ENCODE measurements at regions not wholly inside any gene's neighbourhood (a gene's known extent, or its start where the extent isn't known, plus 50 kb on each side); places are given as distances from the start of the nearest gene placed in this dataset.
"Not testable (repeated sequence)": the region's sequence is repeated elsewhere in the genome, so short reads cannot be mapped to it uniquely, and the experiment has no call there.

DNA sequence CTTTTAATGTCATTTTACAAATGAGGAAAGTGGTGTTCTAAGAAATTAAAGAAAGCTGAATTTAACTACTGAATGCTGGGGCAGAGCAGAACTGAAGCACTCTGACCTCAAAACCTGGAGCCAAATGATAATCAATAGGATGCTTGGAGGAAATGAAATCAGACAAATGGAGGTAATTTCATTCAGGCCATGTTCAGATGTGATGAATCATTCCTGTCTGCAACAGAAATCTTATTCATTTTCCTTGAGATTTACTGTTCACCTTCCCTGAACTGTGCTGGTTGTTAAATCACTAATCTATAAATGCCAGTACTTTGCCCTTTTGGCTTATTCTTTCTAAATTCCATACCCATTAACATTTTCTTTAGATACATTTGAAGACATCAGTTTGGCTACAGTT lies 85.6 kb upstream of the SNX7 start:
- DNase-seq (ENCODE audit: low spot score): no peak

DNA sequence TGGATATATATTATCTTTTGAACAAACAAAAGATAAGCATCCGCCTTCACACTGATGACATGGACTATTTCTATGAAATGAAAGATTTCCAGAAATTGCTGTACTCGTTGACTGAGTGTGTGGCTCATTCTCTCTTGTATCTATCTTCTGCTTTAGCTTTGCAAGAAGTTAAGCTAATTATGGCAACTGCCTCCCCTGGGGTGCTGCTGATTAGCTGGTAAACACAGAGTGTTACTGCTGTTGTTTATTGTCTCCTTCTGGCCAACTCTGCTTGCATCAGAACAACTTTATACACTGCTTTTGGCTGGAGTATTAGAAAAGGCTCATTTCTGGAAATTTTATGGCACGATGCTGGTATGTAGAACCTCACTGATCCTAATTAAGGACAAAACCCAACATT lies 95.6 kb upstream of the SNX7 start:
- DNase-seq (ENCODE audit: low spot score): no peak

- no peak for DNase-seq (ENCODE audit: low spot score)
These were observed 102.2 kb upstream of the SNX7 start for GRCh38 chr1:98559291-98559690.

DNA sequence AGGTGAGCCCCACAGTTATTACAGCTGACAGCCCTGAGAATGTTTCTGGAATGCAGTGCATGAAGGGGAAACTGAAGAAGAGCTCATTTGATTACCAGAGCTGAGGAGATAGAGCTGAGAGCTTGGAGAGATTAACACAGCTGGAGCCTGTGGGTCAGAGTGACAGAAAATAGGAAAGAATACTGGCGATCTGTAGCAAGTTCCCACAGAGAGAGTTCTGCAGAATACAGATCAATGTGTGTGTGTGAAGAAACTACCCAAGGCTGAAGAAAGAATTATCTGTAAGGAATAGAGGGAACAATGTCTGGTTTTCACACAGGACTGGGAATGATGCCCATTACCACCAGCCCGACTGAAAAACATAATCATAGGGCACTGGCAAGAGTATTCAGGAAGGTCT lies 103.6 kb upstream of the SNX7 start:
- peak; percentile 1 for DNase-seq (ENCODE audit: low spot score)

DNA sequence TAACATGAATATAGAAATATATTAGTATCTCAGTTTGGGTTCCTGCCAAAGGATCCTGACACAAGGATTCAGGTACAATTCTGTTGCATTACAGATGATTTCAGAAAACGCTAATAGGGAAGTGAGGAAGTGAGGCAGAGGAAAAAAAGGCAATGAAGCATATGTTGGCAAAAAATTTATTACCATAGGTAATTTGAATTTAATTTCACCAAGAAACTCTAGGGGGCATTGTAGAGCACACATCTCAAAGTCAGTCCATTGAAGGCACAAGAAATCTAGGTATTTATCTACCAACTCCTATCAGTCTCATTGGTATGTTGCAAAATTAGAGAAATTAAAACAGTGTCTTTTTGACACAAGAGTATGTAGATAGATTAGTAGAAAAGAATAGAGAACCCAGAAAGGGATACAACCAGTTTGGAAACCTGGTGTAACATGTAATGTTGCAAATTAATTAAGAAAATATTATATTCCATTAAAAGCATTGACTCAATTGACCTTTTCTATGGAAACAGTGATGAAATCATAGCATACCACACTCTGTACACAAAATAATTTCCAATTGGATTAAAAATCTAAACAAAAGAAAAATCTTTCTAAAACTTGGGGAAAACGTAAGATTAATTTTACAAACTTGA lies 104.9 kb upstream of the SNX7 start:
- no peak for DNase-seq (ENCODE audit: low spot score)

DNA sequence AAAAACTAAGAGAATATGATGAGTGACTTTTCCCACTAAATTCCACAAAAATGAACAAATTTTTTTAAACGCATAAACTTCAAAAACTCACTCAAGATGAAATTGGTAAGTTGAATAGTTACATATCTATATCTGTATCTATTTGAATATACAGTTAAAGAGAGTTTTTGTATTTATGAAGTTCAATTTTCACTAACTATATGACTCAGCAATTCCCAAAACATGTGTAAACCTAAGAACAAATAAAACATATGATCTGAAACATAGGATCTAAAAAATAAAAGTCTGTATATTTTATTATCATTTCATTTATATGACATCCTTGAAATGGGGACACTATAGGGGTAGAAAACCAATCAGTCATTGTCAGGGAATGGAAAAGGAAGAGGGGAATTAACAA lies 105.7 kb upstream of the SNX7 start:
- DNase-seq (ENCODE audit: low spot score): no peak

DNA sequence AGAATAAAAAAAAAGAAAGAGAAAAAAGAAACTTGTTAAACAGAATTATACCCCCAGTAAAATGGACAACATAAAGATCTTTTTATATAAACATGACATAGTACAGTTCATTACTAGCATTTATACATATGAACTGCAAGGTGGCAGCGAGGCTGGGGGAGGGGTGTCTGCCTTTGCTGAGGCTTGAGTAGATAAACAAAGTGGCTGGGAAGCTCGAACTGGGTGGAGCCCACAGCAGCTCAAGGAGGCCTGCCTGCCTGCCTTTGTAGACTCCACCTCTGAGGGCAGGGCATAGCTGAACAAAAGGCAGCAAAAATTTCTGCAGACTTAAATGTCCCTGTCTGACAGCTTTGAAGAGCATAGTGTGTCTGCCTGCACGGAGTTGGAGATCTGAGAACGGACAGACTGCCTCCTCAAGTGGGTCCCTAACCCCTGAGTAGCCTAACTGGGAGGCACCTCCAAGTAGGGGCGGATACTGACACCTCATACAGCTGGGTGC lies 108.9 kb upstream of the SNX7 start:
- not testable (repeated sequence) for DNase-seq (ENCODE audit: low spot score)

DNA sequence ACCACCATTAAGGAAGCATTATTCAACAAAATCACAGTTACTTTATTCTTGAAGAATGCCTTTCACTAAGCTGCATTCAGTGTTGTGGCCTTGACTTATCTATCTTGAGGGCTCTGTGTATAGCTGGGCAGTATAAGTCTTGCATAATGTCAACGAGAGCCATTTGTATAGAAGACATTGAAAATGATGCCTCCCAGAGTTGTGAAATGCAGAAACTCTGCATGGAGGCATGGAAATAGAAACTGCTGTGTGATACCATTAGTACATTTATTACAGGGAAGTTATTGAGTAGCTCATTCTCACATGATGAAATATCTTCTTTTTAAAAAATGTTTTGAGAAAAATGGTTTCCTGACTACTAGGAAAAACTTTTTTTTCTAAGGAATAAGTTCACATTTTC lies 111.4 kb upstream of the SNX7 start:
- no peak for DNase-seq (ENCODE audit: low spot score)

GRCh38 chr1:98546319-98546718 lies 115.2 kb upstream of the SNX7 start:
- no peak for DNase-seq (ENCODE audit: low spot score)

DNA sequence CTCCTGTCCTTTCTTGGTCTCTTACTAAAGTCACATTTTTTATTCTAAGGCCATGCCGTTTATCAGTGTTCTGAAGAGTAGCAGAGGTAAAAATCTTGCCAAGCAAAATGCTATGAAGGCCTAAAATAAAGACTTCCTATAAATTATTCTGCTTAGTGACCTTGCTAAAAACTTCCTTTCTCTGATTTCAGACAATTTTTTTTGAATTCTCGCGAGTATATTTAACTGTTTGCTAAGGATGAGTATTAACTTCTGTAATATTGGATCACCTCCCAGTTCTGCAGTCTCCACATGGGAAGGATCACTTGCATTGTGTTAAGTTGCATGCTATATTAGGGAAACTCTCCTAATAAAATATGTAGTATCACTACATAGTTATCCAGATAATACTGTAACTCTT lies 123.4 kb upstream of the SNX7 start:
- no peak for DNase-seq (ENCODE audit: low spot score)

GRCh38 chr1:98523256-98523655 lies 138.3 kb upstream of the SNX7 start:
- no peak for DNase-seq (ENCODE audit: low spot score)

- DNase-seq (ENCODE audit: low spot score): no peak
These were observed 145.2 kb upstream of the SNX7 start for GRCh38 chr1:98516306-98516705.

- DNase-seq (ENCODE audit: low spot score): no peak
These were observed 145.8 kb upstream of the SNX7 start for GRCh38 chr1:98515744-98516143.

DNA sequence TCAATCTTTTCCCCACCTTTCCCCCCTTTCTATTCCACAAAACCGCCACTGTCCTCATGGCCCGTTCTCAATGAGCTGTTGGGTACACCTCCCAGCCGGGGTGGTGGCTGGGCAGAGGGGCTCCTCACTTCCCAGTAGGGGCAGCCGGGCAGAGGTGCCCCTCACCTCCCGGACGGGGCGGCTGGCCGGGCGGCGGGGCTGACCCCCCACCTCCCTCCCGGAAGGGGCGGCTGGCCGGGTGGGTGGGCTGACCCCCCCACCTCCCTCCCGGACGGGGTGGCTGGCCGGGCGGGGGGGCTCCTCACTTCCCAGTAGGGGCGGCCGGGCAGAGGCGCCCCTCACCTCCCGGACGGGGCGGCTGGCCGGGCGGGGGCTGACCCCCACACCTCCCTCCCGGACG lies 149.3 kb upstream of the SNX7 start:
- DNase-seq (ENCODE audit: low spot score): not testable (repeated sequence)

DNA sequence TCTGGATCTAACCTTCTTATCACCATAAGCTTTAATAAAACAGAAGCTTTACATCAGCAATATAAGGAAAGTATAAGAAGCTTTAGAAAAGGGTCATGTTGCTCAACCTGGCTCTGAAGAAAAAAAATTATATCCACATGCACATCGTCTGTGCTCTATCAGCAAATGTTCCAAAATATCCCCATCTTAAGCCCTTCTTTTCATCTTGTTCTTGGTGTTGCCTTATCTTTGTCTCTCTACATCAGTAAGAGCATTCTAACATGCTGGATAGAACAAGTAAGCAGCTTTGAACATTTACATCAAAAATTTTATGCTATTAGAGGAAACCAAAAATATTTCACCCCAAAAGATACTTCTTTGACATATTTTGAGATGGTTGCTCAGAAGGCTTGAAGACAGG lies 157.8 kb upstream of the SNX7 start:
- DNase-seq (ENCODE audit: low spot score): no peak

DNA sequence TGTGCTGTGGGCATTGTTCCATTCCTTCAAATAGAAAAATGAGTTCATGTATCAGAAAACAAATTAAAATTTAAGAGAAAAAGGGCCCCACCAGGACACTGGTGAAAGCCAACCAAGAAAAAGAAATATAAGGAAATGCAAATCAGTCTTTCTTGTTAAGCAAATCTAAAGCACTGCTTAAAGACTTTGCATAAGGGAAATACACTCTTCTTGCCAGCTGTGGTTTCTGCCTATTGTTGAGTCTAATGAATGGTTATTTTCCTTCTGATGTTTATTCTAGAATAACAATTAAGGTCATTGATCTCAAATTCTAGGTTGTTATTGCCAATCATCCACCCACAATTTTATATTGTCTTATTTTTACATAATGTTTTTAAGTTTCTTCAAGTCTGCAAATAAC lies 158.6 kb upstream of the SNX7 start:
- DNase-seq (ENCODE audit: low spot score): no peak

- no peak for DNase-seq (ENCODE audit: low spot score)
These were observed 161.2 kb upstream of the SNX7 start for GRCh38 chr1:98500324-98500723.

GRCh38 chr1:98498651-98499050 lies 162.9 kb upstream of the SNX7 start:
- no peak for DNase-seq (ENCODE audit: low spot score)

GRCh38 chr1:98497497-98497896 lies 164.0 kb upstream of the SNX7 start:
- no peak for DNase-seq (ENCODE audit: low spot score)

DNA sequence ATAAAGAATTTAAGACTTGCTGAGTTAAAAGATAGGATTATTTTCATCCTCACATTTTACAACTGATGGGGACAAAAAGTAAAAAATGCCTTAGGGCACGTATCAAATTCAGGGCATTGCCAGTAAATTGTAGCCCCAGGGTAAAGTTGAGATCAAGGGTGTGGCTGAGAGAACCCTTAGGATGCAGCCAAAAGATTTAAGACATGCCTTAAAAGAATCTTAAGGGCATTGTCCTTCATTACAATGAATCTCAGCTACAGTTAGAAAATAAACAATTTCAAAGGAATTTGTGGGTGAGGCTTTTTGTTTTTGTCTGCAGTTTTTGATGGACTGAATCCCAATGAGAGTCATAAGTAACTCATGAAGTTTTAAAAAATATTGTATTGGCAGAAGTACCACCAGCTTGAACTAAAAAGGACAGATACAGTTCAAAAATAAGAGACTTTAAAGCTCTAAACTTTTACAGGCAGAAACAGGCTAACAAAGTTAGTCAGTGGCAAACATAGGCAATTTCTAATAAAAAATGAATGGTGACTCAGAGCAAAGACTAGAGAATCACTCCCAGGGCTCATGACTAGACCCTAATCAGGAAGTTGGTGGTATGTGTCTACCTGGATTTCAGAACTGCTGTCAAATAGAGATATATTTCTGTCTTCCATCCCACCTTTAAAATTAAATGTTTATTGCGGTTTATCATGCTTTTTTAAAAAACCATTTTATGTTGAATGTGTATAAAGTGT lies 165.1 kb upstream of the SNX7 start:
- no peak for DNase-seq (ENCODE audit: low spot score)

GRCh38 chr1:98493469-98493868 lies 168.1 kb upstream of the SNX7 start:
- no peak for DNase-seq (ENCODE audit: low spot score)

- DNase-seq (ENCODE audit: low spot score): no peak
These were observed 171.4 kb upstream of the SNX7 start for GRCh38 chr1:98490099-98490498.

DNA sequence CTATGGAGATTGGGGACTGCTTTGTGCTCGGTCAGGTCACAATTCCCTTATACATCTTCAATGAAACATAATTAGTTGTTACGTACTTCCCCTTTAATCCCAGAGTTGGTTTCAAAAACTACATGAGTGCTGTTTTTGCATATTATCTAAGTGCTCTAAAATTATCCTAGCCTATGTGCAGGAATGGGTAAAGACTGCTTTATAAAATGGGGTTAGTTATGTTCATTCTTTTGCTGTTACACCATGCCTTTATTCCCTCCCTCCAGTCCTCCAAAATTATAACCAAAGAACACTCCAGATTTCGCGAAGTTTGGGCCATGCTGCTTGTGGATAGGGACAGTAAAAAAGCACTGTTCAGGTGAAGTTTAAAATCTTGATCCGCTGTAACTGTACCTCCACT lies 173.9 kb upstream of the SNX7 start:
- DNase-seq (ENCODE audit: low spot score): no peak

GRCh38 chr1:98482611-98483010 lies 178.9 kb upstream of the SNX7 start:
- no peak for DNase-seq (ENCODE audit: low spot score)

Measured in cerebellar cortex (tissue), 1 donor.